Prostate gland (tissue), 2 donors: ENCODE measurements at regions not wholly inside any gene's neighbourhood (a gene's known extent, or its start where the extent isn't known, plus 50 kb on each side); places are given as distances from the start of the nearest gene placed in this dataset.
A peak's percentile ranks its signal among the peaks of the same experiment; 100 is the strongest.

Source experiments
- DNase-seq: peaks from one replicate; pipeline ENCODE4 v3.0.0-alpha.2; 2019; ENCODE audit warnings: low spot score
- H3K27ac ChIP-seq, 2 donors: fragments of 200-600 bp; sonication (generic); 2 replicates each; pipeline ENCODE4 v1.5.1; 2017 to 2019
- H3K27me3 ChIP-seq: fragments of 200-600 bp; sonication (generic); replicated peaks from 2 replicates; pipeline ENCODE4 v1.5.1; 2019; ENCODE audit not compliant: insufficient read depth
- H3K36me3 ChIP-seq, 2 donors: fragments of 200-600 bp; sonication (generic); 1 replicate in 1 of 2; 2 replicates in 1 of 2; pipeline versions ENCODE4 v1.5.1 to v1.8.1; 2017 to 2019
- H3K4me1 ChIP-seq: fragments of 200-600 bp; sonication (generic); replicated peaks from 2 replicates; pipeline ENCODE4 v1.5.1; 2019
- H3K4me3 ChIP-seq, 2 donors: fragments of 200-600 bp; sonication (generic); 2 replicates each; pipeline ENCODE4 v1.5.1; 2017 to 2019
- H3K9me3 ChIP-seq: fragments of 200-600 bp; sonication (generic); 2 replicates; pipeline ENCODE4 v1.5.1; 2017
- POLR2A ChIP-seq: fragments of 450-650 bp; IDR thresholded peaks from one replicate; pipeline ENCODE4 v1.6.1; 2016; ENCODE audit warnings: antibody characterized with exemption, mild to moderate bottlenecking
- POLR2AphosphoS5 ChIP-seq: sonication (generic); formaldehyde crosslinking; IDR thresholded peaks from one replicate; pipeline ENCODE4 v1.6.1; 2017; ENCODE audit warnings: antibody characterized with exemption
- WGBS: methylation state at CpG from one replicate; pipeline ENCODE4 v1.1.5; 2018; 5-methylcytosine and 5-hydroxymethylcytosine counted together
- intact Hi-C: fragments of 100-400 bp; cut with DNase I; formaldehyde crosslinking; loops from one replicate; pipeline ENCODE4 v1.14.2; 2022
- TF ChIP-seq, protein P1 (sequence below), 4 experiments: fragments of 200-600 bp in 2 of 4; fragments of 450-650 bp in 2 of 4; sonication (generic) in 2 of 4; IDR thresholded peaks; 1 replicate in 3 of 4; 2 replicates in 1 of 4; pipeline ENCODE4 v1.5.1; 2016 to 2019; ENCODE audit warnings: antibody characterized with exemption in 4 of 4, mild to moderate bottlenecking in 2 of 4, moderate library complexity in 2 of 4

- Histone ChIP-seq H3K9me3 (no peaks in the 10 kb centered on the region), H3K27ac (no peak overlapping the region), H3K36me3 (no peaks in the 10 kb centered on the region), H3K27me3 (no peaks in the 10 kb centered on the region), H3K4me3 (no peak overlapping the region), H3K4me1 (no peaks in the 10 kb centered on the region)
- no peak for DNase-seq
- no peak for TF ChIP-seq POLR2AphosphoS5
- TF ChIP-seq POLR2A: no peak
- TF ChIP-seq, protein P1, sequence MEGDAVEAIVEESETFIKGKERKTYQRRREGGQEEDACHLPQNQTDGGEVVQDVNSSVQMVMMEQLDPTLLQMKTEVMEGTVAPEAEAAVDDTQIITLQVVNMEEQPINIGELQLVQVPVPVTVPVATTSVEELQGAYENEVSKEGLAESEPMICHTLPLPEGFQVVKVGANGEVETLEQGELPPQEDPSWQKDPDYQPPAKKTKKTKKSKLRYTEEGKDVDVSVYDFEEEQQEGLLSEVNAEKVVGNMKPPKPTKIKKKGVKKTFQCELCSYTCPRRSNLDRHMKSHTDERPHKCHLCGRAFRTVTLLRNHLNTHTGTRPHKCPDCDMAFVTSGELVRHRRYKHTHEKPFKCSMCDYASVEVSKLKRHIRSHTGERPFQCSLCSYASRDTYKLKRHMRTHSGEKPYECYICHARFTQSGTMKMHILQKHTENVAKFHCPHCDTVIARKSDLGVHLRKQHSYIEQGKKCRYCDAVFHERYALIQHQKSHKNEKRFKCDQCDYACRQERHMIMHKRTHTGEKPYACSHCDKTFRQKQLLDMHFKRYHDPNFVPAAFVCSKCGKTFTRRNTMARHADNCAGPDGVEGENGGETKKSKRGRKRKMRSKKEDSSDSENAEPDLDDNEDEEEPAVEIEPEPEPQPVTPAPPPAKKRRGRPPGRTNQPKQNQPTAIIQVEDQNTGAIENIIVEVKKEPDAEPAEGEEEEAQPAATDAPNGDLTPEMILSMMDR (IDR thresholded peaks at IDR 0.05): no peak
- 76% methylated on average over 11 of the region's 11 CpGs for WGBS
- intact Hi-C loops: no loop called here
Measured at GRCh38 chr15:81865850-81866537, 179.8 kb downstream of the MEX3B start.

- intact Hi-C loops: no loop called here
- no peaks in the 10 kb centered on the region for H3K9me3 ChIP-seq
- TF ChIP-seq POLR2A: no peak
- TF ChIP-seq, protein P1 (IDR thresholded peaks at IDR 0.05): no peak
- no peak for TF ChIP-seq POLR2AphosphoS5
- H3K36me3 ChIP-seq: no peaks in the 10 kb centered on the region
- H3K4me1 ChIP-seq: peaks cover 8% of the 10 kb centered on the region
- H3K4me3 ChIP-seq: no peak overlapping the region
- no peak overlapping the region for H3K27ac ChIP-seq
- WGBS: 64% methylated on average over 2 of the region's 2 CpGs
- DNase-seq: no peak
- no peaks in the 10 kb centered on the region for H3K27me3 ChIP-seq
Measured at GRCh38 chr15:81863162-81863561, 182.7 kb downstream of the MEX3B start.

DNA sequence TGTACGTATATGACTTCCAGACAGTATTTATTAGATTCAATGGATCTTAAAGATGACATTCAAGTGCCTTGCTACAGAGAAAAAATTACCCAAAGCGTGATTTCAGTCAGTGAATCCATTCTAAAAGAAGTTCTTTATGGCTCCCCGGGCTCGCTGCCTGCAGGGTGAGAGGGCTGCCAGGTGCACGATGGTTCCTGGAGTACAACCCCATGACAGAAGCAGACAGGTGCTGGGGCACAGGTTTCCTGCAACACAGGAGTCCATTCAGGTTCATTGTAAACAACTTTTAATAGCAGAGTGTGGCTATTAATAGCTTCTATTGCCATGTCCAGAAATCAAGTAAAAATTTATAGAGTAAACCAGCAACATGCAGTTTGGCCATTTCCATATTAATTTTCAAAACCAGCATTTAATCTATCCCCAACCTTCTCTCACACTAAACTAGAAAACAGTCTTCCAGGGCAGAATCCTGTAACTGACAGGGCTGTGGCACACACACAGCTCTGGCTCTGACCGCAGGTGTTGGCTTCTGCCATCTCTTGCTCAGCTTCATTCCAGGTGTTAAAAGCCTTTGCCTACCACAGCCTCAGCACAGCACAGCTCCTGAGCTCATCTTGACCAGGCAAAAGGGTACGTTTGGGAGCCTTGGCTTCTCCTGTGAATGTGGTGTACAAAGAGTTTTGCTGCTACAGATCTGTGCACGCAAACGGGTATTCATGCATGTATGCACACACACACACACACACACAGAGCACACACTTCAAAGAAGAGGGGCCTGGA is 185.9 kb downstream of the MEX3B start:
- WGBS: 51% methylated on average over 9 of the region's 9 CpGs
- TF ChIP-seq, protein P1 (IDR thresholded peaks at IDR 0.05): no peak
- TF ChIP-seq POLR2AphosphoS5: peak; percentile 54

GRCh38 chr15:81858586-81858985 is 187.2 kb downstream of the MEX3B start:
- Histone ChIP-seq H3K4me3 (no peak overlapping the region), H3K4me1 (peaks cover 8% of the 10 kb centered on the region), H3K36me3 (no peaks in the 10 kb centered on the region), H3K27ac (no peak overlapping the region), H3K9me3 (no peaks in the 10 kb centered on the region), H3K27me3 (no peaks in the 10 kb centered on the region)
- 75% methylated on average over 3 of the region's 3 CpGs for WGBS
- TF ChIP-seq POLR2A (no peak), POLR2AphosphoS5 (no peak)
- TF ChIP-seq, protein P1 (IDR thresholded peaks at IDR 0.05): no peak
- no peak for DNase-seq
- intact Hi-C loops: no loop called here

More for the DNA sequence above, 185.9 kb downstream of the MEX3B start:
- peak overlapping the region in 1 of 2 donors; percentile 52 for H3K27ac ChIP-seq
- intact Hi-C loops: no loop called here
- no peaks in the 10 kb centered on the region for H3K36me3 ChIP-seq
- peaks cover 8% of the 10 kb centered on the region for H3K4me1 ChIP-seq
- no peaks in the 10 kb centered on the region for H3K27me3 ChIP-seq
- H3K9me3 ChIP-seq: no peaks in the 10 kb centered on the region
- H3K4me3 ChIP-seq: no peak overlapping the region
- peak; percentile 65 for DNase-seq
